K562 (cell line): ENCODE measurements at regions not wholly inside any gene's neighbourhood (a gene's known extent, or its start where the extent isn't known, plus 50 kb on each side); places are given as distances from the start of the nearest gene placed in this dataset.

Experiments
- ATAC-seq: fragments of 200-7000 bp; cut with Tn5 transposase; 3 replicates; pipeline ENCODE4 v1.9.1; 2020; ENCODE audit warnings: moderate library complexity
- BruUV-seq: library from RNA; stranded (reverse); fragments of 400-500 nt; replicated peaks from 2 replicates; lab custom pipeline; 2021; lab: Mats Ljungman, UMichigan
- CTCF ChIA-PET: fragments of 300-600 bp; formaldehyde crosslinking; extraction: SDS; loops from one replicate; lab custom pipeline; 2021; ENCODE audit warnings: low intra/inter-chr PET ratio; lab: Yijun Ruan, JAX
- POLR2A ChIA-PET: fragments of 300-600, 350-650 bp; sonication (Branson Sonifier 250); formaldehyde crosslinking; extraction: SDS; loops from one replicate; lab custom pipeline; 2021; ENCODE audit warnings: antibody characterized with exemption, inconsistent platforms; lab: Yijun Ruan, JAX
- DNase-seq, 4 experiments: peaks; one replicate each; pipeline versions ENCODE4 v3.0.0 to v3.0.0-alpha.2; 2011 to 2018; ENCODE audit warnings: low spot score in 3 of 4, mixed read lengths in 3 of 4; ENCODE audit errors: extremely low read depth in 1 of 4
- FAIRE-seq: peaks from 2 replicates; lab custom pipeline; 2011; peaks lifted over from hg19 to GRCh38; lab: Jason Lieb, UNC
- H2AFZ ChIP-seq: 2 replicates; pipeline ENCODE4 v1.6.0; 2011; ENCODE audit warnings: low read depth, low read length, control low read depth, inconsistent platforms
- H3K27ac ChIP-seq: fragments of 200-600 bp; 3 replicates; pipeline ENCODE4 v1.8.0; 2011; ENCODE audit warnings: low read depth, mild to moderate bottlenecking, control low read depth, inconsistent platforms, low read length, moderate library complexity, mixed read lengths; ENCODE audit errors: extremely low read depth
- H3K27me3 ChIP-seq, 2 experiments: fragments of 300-600 bp in 1 of 2; 2 replicates in 1 of 2; 3 replicates in 1 of 2; pipeline versions ENCODE4 v1.6.0 to v1.8.0; 2011; ENCODE audit warnings: inconsistent platforms in 2 of 2, low read length in 2 of 2, mild to moderate bottlenecking in 1 of 2, mixed read lengths in 1 of 2, moderate library complexity in 1 of 2; ENCODE audit not compliant: control insufficient read depth in 2 of 2, insufficient read depth in 2 of 2
- H3K36me3 ChIP-seq: fragments of 300-600 bp; 3 replicates; pipeline ENCODE4 v1.8.0; 2011; ENCODE audit warnings: mild to moderate bottlenecking, low read length, inconsistent platforms; ENCODE audit not compliant: control insufficient read depth, insufficient read depth
- H3K4me1 ChIP-seq, 2 experiments: fragments of 200-600 bp in 1 of 2; replicated peaks in 1 of 2; 2 replicates in 1 of 2; 3 replicates in 1 of 2; pipeline versions ENCODE4 v1.5.1 to v1.8.0; 2011; ENCODE audit warnings: inconsistent platforms in 2 of 2, low read length in 2 of 2, mild to moderate bottlenecking in 1 of 2, mixed read lengths in 1 of 2, moderate library complexity in 1 of 2; ENCODE audit not compliant: control insufficient read depth in 2 of 2, insufficient read depth in 2 of 2
- H3K4me2 ChIP-seq: 2 replicates; pipeline ENCODE4 v1.6.1; 2011; ENCODE audit warnings: low read length, control low read depth, inconsistent platforms, mixed read lengths; ENCODE audit not compliant: insufficient read depth
- H3K4me3 ChIP-seq: fragments of 200-600 bp; sonication (generic), shearing (Covaris generic); 2 replicates; pipeline ENCODE4 v1.5.1; 2016; ENCODE audit warnings: control low read depth, inconsistent platforms
- H3K79me2 ChIP-seq: fragments of 200-600 bp; 3 replicates; pipeline ENCODE4 v1.8.0; 2011; ENCODE audit warnings: low read length, inconsistent platforms; ENCODE audit not compliant: control insufficient read depth, insufficient read depth
- H3K9ac ChIP-seq, 2 experiments: 2 replicates each; pipeline versions ENCODE4 v1.6.0 to v1.6.1; 2011; ENCODE audit warnings: low read depth in 2 of 2, low read length in 2 of 2, control low read depth in 1 of 2, inconsistent platforms in 1 of 2, mild to moderate bottlenecking in 1 of 2, mixed read lengths in 1 of 2; ENCODE audit not compliant: insufficient read depth in 1 of 2
- H3K9me1 ChIP-seq: one replicate; pipeline ENCODE4 v1.6.0; 2011; ENCODE audit warnings: inconsistent platforms, mild to moderate bottlenecking, low read length, moderate library complexity; ENCODE audit not compliant: control insufficient read depth, insufficient read depth
- H3K9me3 ChIP-seq: replicated peaks from 2 replicates; pipeline ENCODE4 v1.5.1; 2011; ENCODE audit warnings: low read depth, low read length, inconsistent platforms; ENCODE audit not compliant: control insufficient read depth, insufficient read depth
- H4K20me1 ChIP-seq: replicated peaks from 2 replicates; pipeline ENCODE4 v1.6.1; 2011; ENCODE audit warnings: low read length, inconsistent platforms, mixed read lengths; ENCODE audit not compliant: control insufficient read depth, insufficient read depth
- MECOM ChIP-seq: fragments of 250-450 bp; sonication (Bioruptor Pico); IDR thresholded peaks from 2 replicates; pipeline ENCODE4 v1.8.0; 2022; ENCODE audit warnings: inconsistent platforms
- MTF1 ChIP-seq: fragments of 250-450 bp; sonication (Bioruptor Pico); IDR thresholded peaks from 2 replicates; pipeline ENCODE4 v1.9.0; 2021; ENCODE audit warnings: moderate library complexity, mild to moderate bottlenecking, inconsistent platforms, borderline replicate concordance
- NBN ChIP-seq: fragments of 450-650 bp; IDR thresholded peaks from 2 replicates; pipeline ENCODE4 v1.6.1; 2016; ENCODE audit warnings: low read depth, mild to moderate bottlenecking
- NONO ChIP-seq, 2 experiments: fragments of 200-400 bp in 1 of 2; fragments of 450-650 bp in 1 of 2; formaldehyde crosslinking in 1 of 2; IDR thresholded peaks; 2 replicates each; pipeline ENCODE4 v1.6.1; 2017; ENCODE audit warnings: low read depth in 2 of 2, mild to moderate bottlenecking in 2 of 2, moderate library complexity in 2 of 2, low read length in 1 of 2
- POLR2G ChIP-seq: fragments of 200-400 bp; formaldehyde crosslinking; IDR thresholded peaks from 2 replicates; pipeline ENCODE4 v1.6.1; 2017; ENCODE audit warnings: low read depth, mild to moderate bottlenecking, antibody characterized with exemption, low read length, moderate library complexity
- TCF3 ChIP-seq: sonication (generic); formaldehyde crosslinking; IDR thresholded peaks from 2 replicates; pipeline ENCODE4 v1.4.0; 2020; ENCODE audit warnings: mild to moderate bottlenecking, missing genetic modification reagents
- ZNF232 ChIP-seq: sonication (generic); formaldehyde crosslinking; IDR thresholded peaks from 2 replicates; pipeline ENCODE4 v1.8.0; 2022; ENCODE audit warnings: mild to moderate bottlenecking, missing genetic modification reagents
- ZNF644 ChIP-seq: fragments of 200-800 bp; sonication (Bioruptor generic); IDR thresholded peaks from 2 replicates; pipeline ENCODE4 v1.6.1; 2016; ENCODE audit warnings: low read depth, missing genetic modification characterization, missing compliant biosample characterization
- WGBS: fragments of 100-300 bp; shearing (Covaris generic); methylation state at CpG from one replicate; pipeline ENCODE4 v1.1.6; 2016; ENCODE audit warnings: low coverage, mixed read lengths; ENCODE audit not compliant: insufficient coverage; ENCODE audit errors: missing lambda C conversion rate; 5-methylcytosine and 5-hydroxymethylcytosine counted together
- in situ Hi-C: fragments of 300-500 bp; cut with MboI; formaldehyde crosslinking; loops from 4 replicates; pipeline ENCODE4 v1.15.0; 2018; ENCODE audit warnings: inconsistent platforms, mixed read lengths
- intact Hi-C: fragments of 100-400 bp; cut with micrococcal nuclease; formaldehyde crosslinking; loops from 2 replicates; pipeline ENCODE4 v1.14.2; 2022
- TF ChIP-seq, protein P1 (sequence below), 3 experiments: IDR thresholded peaks in 2 of 3; conservative IDR thresholded peaks in 1 of 3; 2 replicates each; pipeline ENCODE4 v1.5.1; 2011 to 2012; ENCODE audit warnings: low read length in 3 of 3, mild to moderate bottlenecking in 3 of 3, control low read depth in 2 of 3, improper control_type of control experiment in 1 of 3, inconsistent platforms in 1 of 3, low read depth in 1 of 3, mixed read lengths in 1 of 3, moderate library complexity in 1 of 3; ENCODE audit not compliant: insufficient read depth in 2 of 3
- TF ChIP-seq, protein P2 (sequence below), 3 experiments: fragments of 200-800 bp in 1 of 3; sonication (Bioruptor generic) in 1 of 3; sonication (generic) in 1 of 3; formaldehyde crosslinking in 1 of 3; IDR thresholded peaks; 2 replicates each; pipeline versions ENCODE4 v1.6.1 to v1.8.0; 2016 to 2022; ENCODE audit warnings: mild to moderate bottlenecking in 2 of 3, missing compliant biosample characterization in 2 of 3, missing genetic modification characterization in 2 of 3, missing genetic modification reagents in 1 of 3

DNA sequence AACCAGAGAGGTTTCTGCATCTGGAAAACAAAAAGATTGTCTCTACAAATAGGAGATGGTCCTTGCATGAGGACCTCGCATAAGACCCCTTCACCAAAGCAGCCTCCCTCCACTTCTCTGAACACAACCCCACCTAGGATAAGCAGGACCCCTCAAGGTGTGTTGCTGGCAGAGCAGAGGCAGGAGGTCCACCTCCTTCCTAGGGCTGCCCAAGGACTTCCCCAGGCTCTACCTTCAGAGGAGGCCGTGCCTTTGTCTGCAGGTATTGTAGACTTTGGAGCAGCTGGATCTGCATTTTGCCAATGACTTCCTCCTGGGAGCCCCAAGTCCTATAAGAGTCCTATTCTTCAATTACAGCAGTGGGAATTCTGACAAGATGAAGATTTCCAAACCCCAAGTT is 67.3 kb upstream of the TSPAN11 start (continued):
- TF ChIP-seq, protein P1, sequence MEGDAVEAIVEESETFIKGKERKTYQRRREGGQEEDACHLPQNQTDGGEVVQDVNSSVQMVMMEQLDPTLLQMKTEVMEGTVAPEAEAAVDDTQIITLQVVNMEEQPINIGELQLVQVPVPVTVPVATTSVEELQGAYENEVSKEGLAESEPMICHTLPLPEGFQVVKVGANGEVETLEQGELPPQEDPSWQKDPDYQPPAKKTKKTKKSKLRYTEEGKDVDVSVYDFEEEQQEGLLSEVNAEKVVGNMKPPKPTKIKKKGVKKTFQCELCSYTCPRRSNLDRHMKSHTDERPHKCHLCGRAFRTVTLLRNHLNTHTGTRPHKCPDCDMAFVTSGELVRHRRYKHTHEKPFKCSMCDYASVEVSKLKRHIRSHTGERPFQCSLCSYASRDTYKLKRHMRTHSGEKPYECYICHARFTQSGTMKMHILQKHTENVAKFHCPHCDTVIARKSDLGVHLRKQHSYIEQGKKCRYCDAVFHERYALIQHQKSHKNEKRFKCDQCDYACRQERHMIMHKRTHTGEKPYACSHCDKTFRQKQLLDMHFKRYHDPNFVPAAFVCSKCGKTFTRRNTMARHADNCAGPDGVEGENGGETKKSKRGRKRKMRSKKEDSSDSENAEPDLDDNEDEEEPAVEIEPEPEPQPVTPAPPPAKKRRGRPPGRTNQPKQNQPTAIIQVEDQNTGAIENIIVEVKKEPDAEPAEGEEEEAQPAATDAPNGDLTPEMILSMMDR (IDR thresholded peaks at IDR 0.05 in 2 of 3, conservative IDR thresholded peaks at IDR 0.05 in 1 of 3; ENCODE audit: insufficient read depth in 2 of 3, low read depth in 1 of 3, low read length in 3 of 3) = no peak
- TF ChIP-seq NONO (IDR thresholded peaks at IDR 0.05; ENCODE audit: low read depth in 2 of 2, low read length in 1 of 2) (no peak), ZNF232 (CRISPR knock-in tag) (no peak), MTF1 (CRISPR knock-in tag) (no peak), MECOM (CRISPR knock-in tag) (no peak), ZNF644 (tag) (no peak)
- TF ChIP-seq, protein P2, sequence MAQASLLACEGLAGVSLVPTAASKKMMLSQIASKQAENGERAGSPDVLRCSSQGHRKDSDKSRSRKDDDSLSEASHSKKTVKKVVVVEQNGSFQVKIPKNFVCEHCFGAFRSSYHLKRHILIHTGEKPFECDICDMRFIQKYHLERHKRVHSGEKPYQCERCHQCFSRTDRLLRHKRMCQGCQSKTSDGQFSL (CRISPR knock-in tag; IDR thresholded peaks at IDR 0.05) = no peak
- TF ChIP-seq, protein P2 (tag; IDR thresholded peaks at IDR 0.05) = no peak

DNA sequence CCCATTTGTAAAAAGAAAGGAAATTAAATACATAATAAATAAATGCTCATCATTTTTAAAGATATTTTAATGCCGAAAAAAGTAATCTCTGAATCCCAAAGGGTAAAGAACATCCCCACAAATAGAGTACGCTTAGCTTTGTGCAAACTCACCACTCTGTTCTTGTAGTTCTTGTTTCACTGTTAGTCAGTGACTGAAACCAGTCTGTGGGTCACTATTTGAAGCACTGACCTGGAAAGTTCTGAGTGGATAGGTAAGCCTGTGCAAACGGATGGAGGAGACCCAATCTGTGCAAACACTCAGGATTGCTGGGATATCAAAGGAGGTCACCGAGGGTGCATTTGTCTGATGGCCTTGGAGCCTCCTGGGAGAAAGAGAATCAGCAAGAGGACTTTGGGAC is 68.1 kb upstream of the TSPAN11 start:
- TF ChIP-seq POLR2G (no peak), NBN (no peak), TCF3 (CRISPR knock-in tag) (no peak)
- intact Hi-C loops = no loop called here
- Histone ChIP-seq H3K4me1 (peaks cover 0 to 5% of the 10 kb centered on the region in 2 experiments; a peak in 1 of 5 replicates), H3K9ac (no peak overlapping the region), H3K9me3 (no peaks in the 10 kb centered on the region), H3K36me3 (no peaks in the 10 kb centered on the region), H3K79me2 (no peaks in the 10 kb centered on the region), H3K27ac (no peak overlapping the region), H2AFZ (no peak overlapping the region), H3K4me3 (no peak overlapping the region), H3K9me1 (no peaks in the 10 kb centered on the region), H3K27me3 (peaks cover 9 to 23% of the 10 kb centered on the region in 2 experiments; a peak in 4 of 5 replicates), H3K4me2 (no peak overlapping the region), H4K20me1 (no peaks in the 10 kb centered on the region)
- BruUV-seq = no TSS peak
- ChIA-PET POLR2A (no interaction called here), CTCF (no interaction called here)
- WGBS = 0% methylated on average over 4 of the region's 4 CpGs
- no peak for ATAC-seq
- in situ Hi-C loops = no loop called here
- FAIRE-seq = no peak
- no peak for DNase-seq
